NCI-H146 treated with DMSO at 0.1 percent for 48 hours (cell line): ENCODE measurements at regions not wholly inside any gene's neighbourhood (a gene's known extent, or its start where the extent isn't known, plus 50 kb on each side); places are given as distances from the start of the nearest gene placed in this dataset.
A peak's percentile ranks its signal among the peaks of the same experiment; 100 is the strongest.
"Not testable (repeated sequence)": the region's sequence is repeated elsewhere in the genome, so short reads cannot be mapped to it uniquely, and the experiment has no call there.

ENCODE experiments used
- DNase-seq: peaks from one replicate; lab custom pipeline; 2025; ENCODE audit not compliant: unreplicated experiment; lab: John Stamatoyannopoulos, UW

- DNase-seq, result no peak
These were observed 145.1 kb upstream of the NYAP2 start for GRCh38 chr2:225254363-225254762.

- no peak for DNase-seq
These were observed 154.6 kb upstream of the NYAP2 start for GRCh38 chr2:225244933-225245332.

GRCh38 chr2:225236769-225237323 is 162.7 kb upstream of the NYAP2 start:
- DNase-seq, result no peak

GRCh38 chr2:225233234-225233633 is 166.3 kb upstream of the NYAP2 start:
- DNase-seq, result no peak

- no peak for DNase-seq
These were observed 167.6 kb upstream of the NYAP2 start for GRCh38 chr2:225231900-225232299.

- not testable (repeated sequence) for DNase-seq
These were observed 170.2 kb upstream of the NYAP2 start for GRCh38 chr2:225229346-225229745.

GRCh38 chr2:225226441-225226840 is 173.1 kb upstream of the NYAP2 start:
- DNase-seq, result no peak

- DNase-seq, result no peak
These were observed 176.2 kb upstream of the NYAP2 start for GRCh38 chr2:225223301-225223700.

- DNase-seq, result no peak
These were observed 165.2 kb upstream of the DOCK10 start for GRCh38 chr2:225207471-225207870.

GRCh38 chr2:225207043-225207442 is 164.8 kb upstream of the DOCK10 start:
- no peak for DNase-seq

GRCh38 chr2:225196579-225196978 is 154.3 kb upstream of the DOCK10 start:
- no peak for DNase-seq

- DNase-seq, result no peak
These were observed 150.6 kb upstream of the DOCK10 start for GRCh38 chr2:225192869-225193268.

GRCh38 chr2:225190987-225191386 is 148.7 kb upstream of the DOCK10 start:
- DNase-seq, result no peak

GRCh38 chr2:225184948-225185347 is 142.7 kb upstream of the DOCK10 start:
- DNase-seq, result no peak

- DNase-seq, result no peak
These were observed 139.9 kb upstream of the DOCK10 start for GRCh38 chr2:225182126-225182525.

- DNase-seq, result no peak
These were observed 134.8 kb upstream of the DOCK10 start for GRCh38 chr2:225177098-225177497.

- DNase-seq, result peak; percentile 1
These were observed 131.6 kb upstream of the DOCK10 start for GRCh38 chr2:225173909-225174308.

GRCh38 chr2:225171350-225171749 is 129.1 kb upstream of the DOCK10 start:
- DNase-seq, result no peak

- no peak for DNase-seq
These were observed 127.9 kb upstream of the DOCK10 start for GRCh38 chr2:225170162-225170561.

- DNase-seq, result no peak
These were observed 127.1 kb upstream of the DOCK10 start for GRCh38 chr2:225169396-225169795.

- DNase-seq, result no peak
These were observed 122.8 kb upstream of the DOCK10 start for GRCh38 chr2:225165052-225165451.

GRCh38 chr2:225164401-225165050 is 122.3 kb upstream of the DOCK10 start:
- no peak for DNase-seq

GRCh38 chr2:225158360-225158759 is 116.1 kb upstream of the DOCK10 start:
- DNase-seq, result no peak
